Right lobe of liver (tissue), 4 donors: ENCODE measurements at regions not wholly inside any gene's neighbourhood (a gene's known extent, or its start where the extent isn't known, plus 50 kb on each side); places are given as distances from the start of the nearest gene placed in this dataset.

Source experiments
- POLR2A ChIP-seq: fragments of 450-650 bp; IDR thresholded peaks from one replicate; pipeline ENCODE4 v1.6.1; 2017; ENCODE audit warnings: antibody characterized with exemption, mild to moderate bottlenecking
- TF ChIP-seq, protein P1 (sequence below), 4 donors: fragments of 200-600 bp in 3 of 4; fragments of 450-650 bp in 1 of 4; IDR thresholded peaks; one replicate each; pipeline versions ENCODE4 v1.5.1 to v1.8.0; 2016 to 2022; ENCODE audit warnings: antibody characterized with exemption in 4 of 4, mild to moderate bottlenecking in 2 of 4
- donor health status: DM: no; HTN: no; CAD: no.
- donor health status: DM: no; HTN: no; CAD: no.
- donor health status: DM: no; HTN: yes; CAD: no.

- TF ChIP-seq, protein P1, sequence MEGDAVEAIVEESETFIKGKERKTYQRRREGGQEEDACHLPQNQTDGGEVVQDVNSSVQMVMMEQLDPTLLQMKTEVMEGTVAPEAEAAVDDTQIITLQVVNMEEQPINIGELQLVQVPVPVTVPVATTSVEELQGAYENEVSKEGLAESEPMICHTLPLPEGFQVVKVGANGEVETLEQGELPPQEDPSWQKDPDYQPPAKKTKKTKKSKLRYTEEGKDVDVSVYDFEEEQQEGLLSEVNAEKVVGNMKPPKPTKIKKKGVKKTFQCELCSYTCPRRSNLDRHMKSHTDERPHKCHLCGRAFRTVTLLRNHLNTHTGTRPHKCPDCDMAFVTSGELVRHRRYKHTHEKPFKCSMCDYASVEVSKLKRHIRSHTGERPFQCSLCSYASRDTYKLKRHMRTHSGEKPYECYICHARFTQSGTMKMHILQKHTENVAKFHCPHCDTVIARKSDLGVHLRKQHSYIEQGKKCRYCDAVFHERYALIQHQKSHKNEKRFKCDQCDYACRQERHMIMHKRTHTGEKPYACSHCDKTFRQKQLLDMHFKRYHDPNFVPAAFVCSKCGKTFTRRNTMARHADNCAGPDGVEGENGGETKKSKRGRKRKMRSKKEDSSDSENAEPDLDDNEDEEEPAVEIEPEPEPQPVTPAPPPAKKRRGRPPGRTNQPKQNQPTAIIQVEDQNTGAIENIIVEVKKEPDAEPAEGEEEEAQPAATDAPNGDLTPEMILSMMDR (IDR thresholded peaks at IDR 0.05), result no peak
- TF ChIP-seq POLR2A, result no peak
Measured at GRCh38 chr10:44571701-44572100, 186.8 kb upstream of the CXCL12 start.
